ENCODE measurements at regions not wholly inside any gene's neighbourhood (a gene's known extent, or its start where the extent isn't known, plus 50 kb on each side); places are given as distances from the start of the nearest gene placed in this dataset.

GRCh38 chr10:4012848-4013247 is 227.8 kb upstream of the KLF6 start:
- no peak for TF ChIP-seq POLR2A (IDR thresholded peaks at IDR 0.05; ENCODE audit: low read depth, low read length)
- TF ChIP-seq POLR2AphosphoS5 (IDR thresholded peaks at IDR 0.05; ENCODE audit: low read depth, low read length) = no peak

Data from GM12892 (cell line).